ENCODE measurements at regions not wholly inside any gene's neighbourhood (a gene's known extent, or its start where the extent isn't known, plus 50 kb on each side); places are given as distances from the start of the nearest gene placed in this dataset.
A peak's percentile ranks its signal among the peaks of the same experiment; 100 is the strongest.

- TF ChIP-seq, protein P1, sequence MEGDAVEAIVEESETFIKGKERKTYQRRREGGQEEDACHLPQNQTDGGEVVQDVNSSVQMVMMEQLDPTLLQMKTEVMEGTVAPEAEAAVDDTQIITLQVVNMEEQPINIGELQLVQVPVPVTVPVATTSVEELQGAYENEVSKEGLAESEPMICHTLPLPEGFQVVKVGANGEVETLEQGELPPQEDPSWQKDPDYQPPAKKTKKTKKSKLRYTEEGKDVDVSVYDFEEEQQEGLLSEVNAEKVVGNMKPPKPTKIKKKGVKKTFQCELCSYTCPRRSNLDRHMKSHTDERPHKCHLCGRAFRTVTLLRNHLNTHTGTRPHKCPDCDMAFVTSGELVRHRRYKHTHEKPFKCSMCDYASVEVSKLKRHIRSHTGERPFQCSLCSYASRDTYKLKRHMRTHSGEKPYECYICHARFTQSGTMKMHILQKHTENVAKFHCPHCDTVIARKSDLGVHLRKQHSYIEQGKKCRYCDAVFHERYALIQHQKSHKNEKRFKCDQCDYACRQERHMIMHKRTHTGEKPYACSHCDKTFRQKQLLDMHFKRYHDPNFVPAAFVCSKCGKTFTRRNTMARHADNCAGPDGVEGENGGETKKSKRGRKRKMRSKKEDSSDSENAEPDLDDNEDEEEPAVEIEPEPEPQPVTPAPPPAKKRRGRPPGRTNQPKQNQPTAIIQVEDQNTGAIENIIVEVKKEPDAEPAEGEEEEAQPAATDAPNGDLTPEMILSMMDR (IDR thresholded peaks at IDR 0.05), result no peak
- H3K4me3 ChIP-seq, result no peak overlapping the region
- H3K27ac ChIP-seq, result no peak overlapping the region
These were observed 182.8 kb upstream of the NTF3 start for GRCh38 chr12:5248999-5249526.

DNA sequence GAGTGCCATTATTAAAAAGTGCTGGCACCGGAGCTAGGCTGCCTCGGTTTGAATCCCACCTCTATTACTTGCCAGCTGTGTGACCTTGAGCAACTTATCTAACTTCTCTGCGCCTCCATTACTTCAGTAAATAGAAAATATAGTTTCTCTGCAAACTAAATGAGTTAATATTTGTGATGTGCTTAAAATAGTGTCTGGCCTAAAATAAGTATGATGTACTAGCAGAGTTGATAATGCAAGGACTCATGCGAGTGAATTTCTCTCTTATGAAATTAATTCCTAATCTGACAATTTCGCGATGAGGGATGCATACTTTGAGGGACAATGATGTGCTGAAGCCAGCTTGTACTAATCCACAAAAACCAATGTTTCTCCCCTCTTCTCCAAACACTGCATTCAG lies 180.8 kb upstream of the NTF3 start:
- DNase-seq (ENCODE audit: low spot score), result no peak
- TF ChIP-seq, protein P1 (IDR thresholded peaks at IDR 0.05), result no peak
- no peak overlapping the region for H3K27ac ChIP-seq
- no peak overlapping the region for H3K4me3 ChIP-seq

More at GRCh38 chr12:5248999-5249526, 182.8 kb upstream of the NTF3 start:
- no peak for DNase-seq (ENCODE audit: low spot score)

GRCh38 chr12:5251786-5252185 lies 180.1 kb upstream of the NTF3 start:
- TF ChIP-seq, protein P1 (IDR thresholded peaks at IDR 0.05), result no peak
- no peak overlapping the region for H3K27ac ChIP-seq
- no peak overlapping the region for H3K4me3 ChIP-seq
- DNase-seq (ENCODE audit: low spot score), result no peak

DNA sequence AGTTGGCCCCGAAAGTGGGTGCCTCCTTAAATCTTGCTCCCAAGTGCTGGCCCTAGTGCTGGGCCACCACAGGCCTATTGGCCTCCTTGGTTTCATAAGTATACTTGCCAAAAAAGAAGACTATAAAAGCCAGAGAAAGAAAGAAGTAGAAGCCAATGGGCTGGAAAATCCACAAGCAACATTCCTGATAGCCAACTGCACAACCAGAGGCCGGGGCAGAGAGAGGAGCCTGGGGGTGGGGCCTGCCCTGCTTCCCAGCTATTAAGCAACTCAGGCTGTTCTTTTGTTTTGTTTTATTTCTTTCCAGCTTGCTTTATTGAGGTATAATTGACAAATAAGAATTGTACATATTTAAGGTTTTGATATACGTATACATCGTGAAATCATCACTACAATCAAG lies 177.2 kb upstream of the NTF3 start:
- no peak overlapping the region for H3K27ac ChIP-seq
- TF ChIP-seq, protein P1 (IDR thresholded peaks at IDR 0.05), result no peak
- no peak overlapping the region for H3K4me3 ChIP-seq
- DNase-seq (ENCODE audit: low spot score), result no peak

DNA sequence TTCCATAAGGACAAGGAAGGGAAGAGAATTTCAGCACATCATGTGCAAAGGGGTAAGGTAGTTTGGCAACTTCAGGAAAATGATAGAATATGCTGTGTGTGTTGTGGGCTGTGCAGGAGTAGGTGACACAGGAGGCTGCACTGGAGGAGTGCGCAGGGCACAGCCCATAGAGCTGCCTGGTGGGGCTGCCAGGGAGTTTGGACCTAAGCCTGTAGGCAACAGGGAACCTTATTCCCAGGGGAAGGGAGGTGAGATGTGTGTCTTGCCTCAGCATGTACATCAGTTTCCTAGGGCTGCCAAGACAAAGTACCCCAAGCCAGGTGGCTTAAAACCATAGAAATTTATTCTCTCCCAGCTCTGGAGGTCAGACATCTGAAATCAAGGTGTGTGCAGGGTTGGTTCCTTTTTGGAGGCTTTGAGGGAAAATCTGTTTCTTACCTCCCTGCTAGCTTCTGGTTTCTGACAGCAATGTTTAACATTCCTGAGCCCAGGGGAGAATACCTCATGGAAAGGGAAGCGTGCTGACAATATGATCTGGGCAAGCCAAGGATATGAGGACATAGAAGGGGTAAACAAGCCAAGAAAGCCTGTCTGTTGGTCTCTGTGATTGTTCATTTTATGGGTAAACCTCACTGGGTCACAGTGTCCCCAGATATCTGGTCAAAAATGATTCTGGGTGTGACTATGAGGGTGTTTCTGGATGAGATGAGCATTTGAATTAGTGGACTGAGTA lies 174.0 kb upstream of the NTF3 start:
- TF ChIP-seq, protein P1 (IDR thresholded peaks at IDR 0.05), result no peak
- no peak overlapping the region for H3K27ac ChIP-seq
- no peak for DNase-seq (ENCODE audit: low spot score)
- no peak overlapping the region for H3K4me3 ChIP-seq

- H3K4me3 ChIP-seq, result no peak overlapping the region
- DNase-seq (ENCODE audit: low spot score), result no peak
- TF ChIP-seq, protein P1 (IDR thresholded peaks at IDR 0.05), result no peak
- H3K27ac ChIP-seq, result no peak overlapping the region
These were observed 173.4 kb upstream of the NTF3 start for GRCh38 chr12:5258498-5258897.

DNA sequence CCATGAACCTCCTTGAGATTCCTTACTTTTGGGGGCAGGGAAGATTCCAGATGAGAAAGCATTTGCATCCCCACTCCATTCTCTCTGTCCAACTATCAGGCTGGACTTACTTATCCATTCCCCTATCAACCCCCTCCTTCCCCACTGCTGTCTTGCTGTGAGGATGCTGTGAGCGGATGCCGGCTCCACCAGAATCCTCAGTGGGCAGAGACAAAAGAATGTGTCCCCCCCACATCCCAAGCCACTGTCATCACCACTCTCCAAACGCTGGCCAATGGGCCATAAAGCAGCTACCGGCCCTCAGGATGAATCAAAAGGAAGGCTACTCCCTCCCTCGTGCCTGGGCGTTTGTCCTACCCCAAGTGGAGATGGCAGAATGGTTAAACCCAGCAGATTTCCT lies 173.0 kb upstream of the NTF3 start:
- TF ChIP-seq, protein P1 (IDR thresholded peaks at IDR 0.05), result no peak
- no peak overlapping the region for H3K4me3 ChIP-seq
- no peak for DNase-seq (ENCODE audit: low spot score)
- peak overlapping the region in 1 of 2 donors; percentile 43 for H3K27ac ChIP-seq
